ENCODE measurements at regions not wholly inside any gene's neighbourhood (a gene's known extent, or its start where the extent isn't known, plus 50 kb on each side); places are given as distances from the start of the nearest gene placed in this dataset.

- Histone ChIP-seq H2AFZ (ENCODE audit: low read length) (no peak overlapping the region), H3K4me1 (ENCODE audit: insufficient read depth, low read length, poor library complexity, severe bottlenecking) (no peaks in the 10 kb centered on the region), H3K36me3 (ENCODE audit: insufficient read depth, low read length) (no peaks in the 10 kb centered on the region), H3K9me3 (ENCODE audit: insufficient read depth, low read depth, low read length) (no peaks in the 10 kb centered on the region), H3K27me3 (ENCODE audit: insufficient read depth, low read length, poor library complexity, severe bottlenecking) (no peaks in the 10 kb centered on the region), H3F3A (ENCODE audit: low read depth) (no peaks in the 10 kb centered on the region), H3K4me2 (ENCODE audit: low read depth, low read length, poor library complexity, severe bottlenecking) (no peak overlapping the region), H3K4me3 (ENCODE audit: low read length, poor library complexity, severe bottlenecking) (no peak overlapping the region), H4K20me1 (ENCODE audit: insufficient read depth, low read length, poor library complexity, severe bottlenecking) (no peaks in the 10 kb centered on the region), H3K9me2 (replicated peaks; ENCODE audit: low read depth, low read length) (no peaks in the 10 kb centered on the region), H3K79me2 (ENCODE audit: insufficient read depth, low read length) (no peaks in the 10 kb centered on the region), H3K9ac (ENCODE audit: low read depth, low read length, poor library complexity, severe bottlenecking) (no peak overlapping the region)
- TF ChIP-seq EZH2phosphoT487 (IDR thresholded peaks at IDR 0.05; ENCODE audit: borderline replicate concordance) (no peak), CTCF (conservative IDR thresholded peaks at IDR 0.05; ENCODE audit: low read length) (no peak)
Measured at GRCh38 chr4:67204441-67204840, 340.9 kb downstream of the CENPC start.

- Histone ChIP-seq H3K4me2 (ENCODE audit: low read depth, low read length, poor library complexity, severe bottlenecking) (no peak overlapping the region), H3K36me3 (ENCODE audit: insufficient read depth, low read length) (no peaks in the 10 kb centered on the region), H3F3A (ENCODE audit: low read depth) (no peaks in the 10 kb centered on the region), H3K9me3 (ENCODE audit: insufficient read depth, low read depth, low read length) (no peaks in the 10 kb centered on the region), H3K9ac (ENCODE audit: low read depth, low read length, poor library complexity, severe bottlenecking) (no peak overlapping the region), H3K9me2 (replicated peaks; ENCODE audit: low read depth, low read length) (no peaks in the 10 kb centered on the region), H3K4me3 (ENCODE audit: low read length, poor library complexity, severe bottlenecking) (no peak overlapping the region), H3K4me1 (ENCODE audit: insufficient read depth, low read length, poor library complexity, severe bottlenecking) (no peaks in the 10 kb centered on the region), H3K27me3 (ENCODE audit: insufficient read depth, low read length, poor library complexity, severe bottlenecking) (no peaks in the 10 kb centered on the region), H2AFZ (ENCODE audit: low read length) (no peak overlapping the region), H4K20me1 (ENCODE audit: insufficient read depth, low read length, poor library complexity, severe bottlenecking) (no peaks in the 10 kb centered on the region), H3K79me2 (ENCODE audit: insufficient read depth, low read length) (no peaks in the 10 kb centered on the region)
- TF ChIP-seq CTCF (conservative IDR thresholded peaks at IDR 0.05; ENCODE audit: low read length) (no peak), EZH2phosphoT487 (IDR thresholded peaks at IDR 0.05; ENCODE audit: borderline replicate concordance) (no peak)
Measured at GRCh38 chr4:67201334-67201733, 344.0 kb downstream of the CENPC start.

- Histone ChIP-seq H3K36me3 (ENCODE audit: insufficient read depth, low read length) (no peaks in the 10 kb centered on the region), H3K4me3 (ENCODE audit: low read length, poor library complexity, severe bottlenecking) (no peak overlapping the region), H2AFZ (ENCODE audit: low read length) (no peak overlapping the region), H3F3A (ENCODE audit: low read depth) (no peaks in the 10 kb centered on the region), H3K27me3 (ENCODE audit: insufficient read depth, low read length, poor library complexity, severe bottlenecking) (no peaks in the 10 kb centered on the region), H3K9ac (ENCODE audit: low read depth, low read length, poor library complexity, severe bottlenecking) (no peak overlapping the region), H3K79me2 (ENCODE audit: insufficient read depth, low read length) (no peaks in the 10 kb centered on the region), H4K20me1 (ENCODE audit: insufficient read depth, low read length, poor library complexity, severe bottlenecking) (no peaks in the 10 kb centered on the region), H3K9me2 (replicated peaks; ENCODE audit: low read depth, low read length) (no peaks in the 10 kb centered on the region), H3K9me3 (ENCODE audit: insufficient read depth, low read depth, low read length) (no peaks in the 10 kb centered on the region), H3K4me2 (ENCODE audit: low read depth, low read length, poor library complexity, severe bottlenecking) (no peak overlapping the region), H3K4me1 (ENCODE audit: insufficient read depth, low read length, poor library complexity, severe bottlenecking) (no peaks in the 10 kb centered on the region)
- no peak for TF ChIP-seq EZH2phosphoT487 (IDR thresholded peaks at IDR 0.05; ENCODE audit: borderline replicate concordance)
- TF ChIP-seq CTCF (conservative IDR thresholded peaks at IDR 0.05; ENCODE audit: low read length) = peak; percentile 61
Measured at GRCh38 chr4:67198727-67199126, 346.6 kb downstream of the CENPC start.
